HUES6 (cell line): ENCODE measurements at regions not wholly inside any gene's neighbourhood (a gene's known extent, or its start where the extent isn't known, plus 50 kb on each side); places are given as distances from the start of the nearest gene placed in this dataset.

Source experiments
- H3K27ac ChIP-seq: 2 replicates; pipeline ENCODE4 v1.7.0; 2013; ENCODE audit warnings: low read depth, mild to moderate bottlenecking, low read length, inconsistent platforms
- H3K27me3 ChIP-seq: 2 replicates; pipeline ENCODE4 v1.6.1; 2013; ENCODE audit warnings: low read length; ENCODE audit not compliant: control insufficient read depth, insufficient read depth
- H3K36me3 ChIP-seq: 2 replicates; pipeline ENCODE4 v1.6.1; 2013; ENCODE audit warnings: low read length; ENCODE audit not compliant: control insufficient read depth, insufficient read depth
- H3K4me1 ChIP-seq: 2 replicates; pipeline ENCODE4 v1.6.1; 2013; ENCODE audit warnings: low read length; ENCODE audit not compliant: control insufficient read depth, insufficient read depth
- H3K4me3 ChIP-seq: 2 replicates; pipeline ENCODE4 v1.5.1; 2013; ENCODE audit warnings: low read depth, low read length
- H3K9ac ChIP-seq: one replicate; pipeline ENCODE4 v1.6.1; 2013; ENCODE audit warnings: mild to moderate bottlenecking, low read length
- H3K9me3 ChIP-seq: 2 replicates; pipeline ENCODE4 v1.6.1; 2013; ENCODE audit warnings: low read depth, low read length; ENCODE audit not compliant: control insufficient read depth, insufficient read depth

- Histone ChIP-seq H3K4me1 (no peaks in the 10 kb centered on the region), H3K36me3 (no peaks in the 10 kb centered on the region), H3K9ac (no peak overlapping the region), H3K9me3 (no peaks in the 10 kb centered on the region), H3K4me3 (no peak overlapping the region), H3K27ac (no peak overlapping the region), H3K27me3 (no peaks in the 10 kb centered on the region)
Observed at GRCh38 chr13:84845907-84846619, 953.2 kb downstream of the SLITRK6 start.

GRCh38 chr13:84844473-84844872 is 954.7 kb downstream of the SLITRK6 start:
- H3K36me3 ChIP-seq = no peaks in the 10 kb centered on the region
- no peak overlapping the region for H3K4me3 ChIP-seq
- no peaks in the 10 kb centered on the region for H3K4me1 ChIP-seq
- H3K27ac ChIP-seq = no peak overlapping the region
- no peaks in the 10 kb centered on the region for H3K27me3 ChIP-seq
- H3K9me3 ChIP-seq = no peaks in the 10 kb centered on the region
- no peak overlapping the region for H3K9ac ChIP-seq

GRCh38 chr13:84843368-84843767 is 955.9 kb downstream of the SLITRK6 start:
- Histone ChIP-seq H3K9ac (no peak overlapping the region), H3K9me3 (no peaks in the 10 kb centered on the region), H3K4me3 (no peak overlapping the region), H3K36me3 (no peaks in the 10 kb centered on the region), H3K4me1 (no peaks in the 10 kb centered on the region), H3K27ac (no peak overlapping the region), H3K27me3 (no peaks in the 10 kb centered on the region)

GRCh38 chr13:84834201-84834600 is 951.9 kb upstream of the SLITRK1 start:
- Histone ChIP-seq H3K9me3 (no peaks in the 10 kb centered on the region), H3K4me1 (no peaks in the 10 kb centered on the region), H3K9ac (no peak overlapping the region), H3K27me3 (no peaks in the 10 kb centered on the region), H3K27ac (no peak overlapping the region), H3K36me3 (no peaks in the 10 kb centered on the region), H3K4me3 (no peak overlapping the region)

- Histone ChIP-seq H3K9me3 (no peaks in the 10 kb centered on the region), H3K27ac (no peak overlapping the region), H3K36me3 (no peaks in the 10 kb centered on the region), H3K4me1 (no peaks in the 10 kb centered on the region), H3K4me3 (no peak overlapping the region), H3K9ac (no peak overlapping the region), H3K27me3 (no peaks in the 10 kb centered on the region)
Observed at GRCh38 chr13:84831666-84832657, 949.7 kb upstream of the SLITRK1 start.

- Histone ChIP-seq H3K9me3 (no peaks in the 10 kb centered on the region), H3K27me3 (no peaks in the 10 kb centered on the region), H3K36me3 (no peaks in the 10 kb centered on the region), H3K4me3 (no peak overlapping the region), H3K9ac (no peak overlapping the region), H3K27ac (no peak overlapping the region), H3K4me1 (no peaks in the 10 kb centered on the region)
Observed at GRCh38 chr13:84823528-84823927, 941.3 kb upstream of the SLITRK1 start.

GRCh38 chr13:84821261-84821660 is 939.0 kb upstream of the SLITRK1 start:
- Histone ChIP-seq H3K4me1 (0 out of 2 replicates have a peak, but pooled peaks cover 5% of the 10 kb centered on the region), H3K27ac (no peak overlapping the region), H3K9me3 (no peaks in the 10 kb centered on the region), H3K36me3 (no peaks in the 10 kb centered on the region), H3K9ac (no peak overlapping the region), H3K27me3 (no peaks in the 10 kb centered on the region), H3K4me3 (no peak overlapping the region)

- H3K27ac ChIP-seq = no peak overlapping the region
Observed at GRCh38 chr13:84816567-84817105, 934.4 kb upstream of the SLITRK1 start.

GRCh38 chr13:84812789-84813188 is 930.5 kb upstream of the SLITRK1 start:
- Histone ChIP-seq H3K4me3 (no peak overlapping the region), H3K9me3 (no peaks in the 10 kb centered on the region), H3K36me3 (no peaks in the 10 kb centered on the region), H3K27ac (no peak overlapping the region), H3K27me3 (no peaks in the 10 kb centered on the region), H3K9ac (no peak overlapping the region), H3K4me1 (peaks cover 16% of the 10 kb centered on the region; the same call in 1 of the 2 replicates)

More at GRCh38 chr13:84816567-84817105, 934.4 kb upstream of the SLITRK1 start:
- H3K9me3 ChIP-seq = no peaks in the 10 kb centered on the region
- no peak overlapping the region for H3K9ac ChIP-seq
- H3K36me3 ChIP-seq = no peaks in the 10 kb centered on the region
- no peaks in the 10 kb centered on the region for H3K27me3 ChIP-seq
- H3K4me3 ChIP-seq = no peak overlapping the region
- 0 out of 2 replicates have a peak, but pooled peaks cover 5% of the 10 kb centered on the region for H3K4me1 ChIP-seq

GRCh38 chr13:84812078-84812477 is 929.8 kb upstream of the SLITRK1 start:
- Histone ChIP-seq H3K27me3 (no peaks in the 10 kb centered on the region), H3K4me3 (no peak overlapping the region), H3K9me3 (no peaks in the 10 kb centered on the region), H3K36me3 (no peaks in the 10 kb centered on the region), H3K27ac (no peak overlapping the region), H3K4me1 (peaks cover 14% of the 10 kb centered on the region; the same call in 1 of the 2 replicates), H3K9ac (no peak overlapping the region)
